Mucosa of descending colon (tissue), 3 donors: ENCODE measurements at regions not wholly inside any gene's neighbourhood (a gene's known extent, or its start where the extent isn't known, plus 50 kb on each side); places are given as distances from the start of the nearest gene placed in this dataset.

Experiments
- ATAC-seq: fragments of 200-7000 bp; cut with Tn5 transposase; one replicate; pipeline ENCODE4 v1.9.1; 2020; ENCODE audit warnings: mild to moderate bottlenecking, moderate library complexity
- DNase-seq, 3 donors: peaks; one replicate each; pipeline ENCODE4 v3.0.0-alpha.2; 2020
- H3K36me3 ChIP-seq: fragments of 200-600 bp; one replicate; pipeline ENCODE4 v1.8.0; 2021; ENCODE audit warnings: low read depth, mild to moderate bottlenecking
- H3K4me1 ChIP-seq: fragments of 200-600 bp; one replicate; pipeline ENCODE4 v1.8.0; 2021; ENCODE audit warnings: low read depth, mild to moderate bottlenecking
- H3K4me3 ChIP-seq: fragments of 200-600 bp; one replicate; pipeline ENCODE4 v1.8.0; 2021; ENCODE audit warnings: mild to moderate bottlenecking
- H3K9me3 ChIP-seq: fragments of 200-600 bp; one replicate; pipeline ENCODE4 v1.8.0; 2021; ENCODE audit warnings: mild to moderate bottlenecking
- intact Hi-C, 2 donors: fragments of 100-400 bp; cut with DNase I in 1 of 2; cut with micrococcal nuclease in 1 of 2; formaldehyde crosslinking; loops; one replicate each; pipeline versions ENCODE4 v1.11.0 to v1.11.1; 2022; cut with DNase I, micrococcal nuclease
- TF ChIP-seq, protein P1 (sequence below): fragments of 200-600 bp; IDR thresholded peaks from one replicate; pipeline ENCODE4 v1.8.0; 2022; ENCODE audit warnings: antibody characterized with exemption, mild to moderate bottlenecking
- donor health status: DM: no; HTN: no; CAD: no; lungs with moderate emphysema.
- donor health status: DM: no; HTN: no; CAD: no.
- donor health status: DM: no; HTN: yes; CAD: no.

DNA sequence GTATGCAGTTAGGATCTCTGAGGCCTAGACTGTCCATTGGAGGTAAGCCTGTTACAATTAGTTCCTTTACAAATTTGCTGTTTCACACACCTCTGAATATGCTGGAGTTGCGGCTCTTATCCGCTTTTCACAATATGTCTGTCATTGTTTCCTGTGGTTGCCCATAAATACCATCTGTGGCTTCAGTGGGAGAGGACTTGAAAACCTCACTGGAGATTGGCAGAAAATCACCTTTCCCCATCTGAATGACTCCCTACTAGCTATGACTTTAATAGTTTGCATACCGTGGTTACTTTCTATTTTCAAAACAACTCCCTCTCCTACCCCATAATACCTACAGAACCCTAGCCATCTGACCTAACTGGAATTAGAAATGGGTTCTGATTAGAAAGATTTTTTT is 454.3 kb downstream of the PCDH17 start:
- no peak for DNase-seq
- H3K9me3 ChIP-seq = peaks cover 20% of the 10 kb centered on the region
- H3K4me1 ChIP-seq = no peaks in the 10 kb centered on the region
- ATAC-seq = no peak
- no peaks in the 10 kb centered on the region for H3K36me3 ChIP-seq
- no peak overlapping the region for H3K4me3 ChIP-seq
- intact Hi-C loops = no loop called here
- TF ChIP-seq, protein P1, sequence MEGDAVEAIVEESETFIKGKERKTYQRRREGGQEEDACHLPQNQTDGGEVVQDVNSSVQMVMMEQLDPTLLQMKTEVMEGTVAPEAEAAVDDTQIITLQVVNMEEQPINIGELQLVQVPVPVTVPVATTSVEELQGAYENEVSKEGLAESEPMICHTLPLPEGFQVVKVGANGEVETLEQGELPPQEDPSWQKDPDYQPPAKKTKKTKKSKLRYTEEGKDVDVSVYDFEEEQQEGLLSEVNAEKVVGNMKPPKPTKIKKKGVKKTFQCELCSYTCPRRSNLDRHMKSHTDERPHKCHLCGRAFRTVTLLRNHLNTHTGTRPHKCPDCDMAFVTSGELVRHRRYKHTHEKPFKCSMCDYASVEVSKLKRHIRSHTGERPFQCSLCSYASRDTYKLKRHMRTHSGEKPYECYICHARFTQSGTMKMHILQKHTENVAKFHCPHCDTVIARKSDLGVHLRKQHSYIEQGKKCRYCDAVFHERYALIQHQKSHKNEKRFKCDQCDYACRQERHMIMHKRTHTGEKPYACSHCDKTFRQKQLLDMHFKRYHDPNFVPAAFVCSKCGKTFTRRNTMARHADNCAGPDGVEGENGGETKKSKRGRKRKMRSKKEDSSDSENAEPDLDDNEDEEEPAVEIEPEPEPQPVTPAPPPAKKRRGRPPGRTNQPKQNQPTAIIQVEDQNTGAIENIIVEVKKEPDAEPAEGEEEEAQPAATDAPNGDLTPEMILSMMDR = no peak

DNA sequence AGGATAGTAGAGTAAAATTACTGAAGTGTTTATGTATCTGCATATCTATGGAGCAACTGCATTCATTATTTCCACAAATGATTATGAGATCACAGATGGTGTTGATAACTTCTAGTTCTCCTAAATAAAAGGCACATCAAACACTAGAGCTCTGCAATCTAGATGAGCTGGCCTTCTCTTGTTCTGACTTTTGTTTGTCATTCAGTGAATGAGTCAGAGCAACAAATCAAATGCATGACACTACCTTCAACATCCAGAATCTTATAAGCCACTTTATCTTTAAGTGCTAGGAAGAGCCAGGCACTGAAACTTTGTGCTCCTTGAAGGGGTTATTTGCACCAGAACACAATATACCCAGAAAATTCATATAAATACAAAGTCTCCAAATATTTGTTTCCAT is 456.0 kb downstream of the PCDH17 start:
- TF ChIP-seq, protein P1 = no peak
- Histone ChIP-seq H3K9me3 (peaks cover 20% of the 10 kb centered on the region), H3K36me3 (no peaks in the 10 kb centered on the region), H3K4me3 (no peak overlapping the region), H3K4me1 (no peaks in the 10 kb centered on the region)
- DNase-seq (no peak), ATAC-seq (no peak)
- intact Hi-C loops = no loop called here

DNA sequence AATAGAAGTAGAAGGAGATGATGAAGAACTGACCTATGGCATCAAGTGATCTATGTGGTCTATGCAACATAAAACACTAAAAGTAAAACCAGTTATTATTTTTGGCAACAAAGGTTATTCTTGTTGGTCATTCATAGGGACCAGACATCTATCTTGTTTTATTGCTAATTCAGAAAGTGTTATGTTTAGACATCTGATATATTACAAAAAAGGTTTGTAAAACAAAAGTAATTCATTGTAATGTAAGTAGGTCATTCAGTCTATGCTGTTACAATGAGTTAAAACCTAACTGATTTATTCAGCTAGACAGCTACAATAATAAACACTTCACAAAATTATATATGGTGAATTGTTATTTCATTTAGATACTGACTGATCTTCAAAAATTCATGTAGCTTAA is 461.9 kb downstream of the PCDH17 start:
- ATAC-seq = no peak
- no peaks in the 10 kb centered on the region for H3K4me1 ChIP-seq
- no peak for DNase-seq
- no peaks in the 10 kb centered on the region for H3K36me3 ChIP-seq
- peaks cover 29% of the 10 kb centered on the region for H3K9me3 ChIP-seq
- TF ChIP-seq, protein P1 = no peak
- intact Hi-C loops = no loop called here
- no peak overlapping the region for H3K4me3 ChIP-seq

DNA sequence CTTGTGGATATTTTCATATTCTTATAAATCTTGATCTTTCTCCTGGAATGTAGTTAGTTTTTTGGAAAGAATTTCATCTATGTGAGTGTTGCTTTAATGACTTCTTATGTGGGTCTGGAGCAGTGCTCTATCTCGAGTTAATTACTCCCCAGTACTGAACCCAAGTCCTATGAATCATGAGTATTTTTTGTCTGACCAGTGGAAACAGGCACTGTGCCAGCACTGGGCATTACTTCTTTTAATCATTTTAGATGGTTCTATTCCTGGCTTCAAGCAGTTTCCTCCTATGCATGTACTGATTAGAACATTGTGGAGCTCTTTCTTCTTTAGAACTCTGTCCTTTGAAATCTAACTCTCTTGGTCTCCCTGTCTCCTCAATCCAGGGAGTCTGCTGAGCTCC is 466.3 kb downstream of the PCDH17 start:
- Histone ChIP-seq H3K9me3 (peaks cover 24% of the 10 kb centered on the region), H3K4me1 (no peaks in the 10 kb centered on the region), H3K36me3 (no peaks in the 10 kb centered on the region), H3K4me3 (no peak overlapping the region)
- ATAC-seq (no peak), DNase-seq (no peak)
- intact Hi-C loops = no loop called here
- TF ChIP-seq, protein P1 = no peak

DNA sequence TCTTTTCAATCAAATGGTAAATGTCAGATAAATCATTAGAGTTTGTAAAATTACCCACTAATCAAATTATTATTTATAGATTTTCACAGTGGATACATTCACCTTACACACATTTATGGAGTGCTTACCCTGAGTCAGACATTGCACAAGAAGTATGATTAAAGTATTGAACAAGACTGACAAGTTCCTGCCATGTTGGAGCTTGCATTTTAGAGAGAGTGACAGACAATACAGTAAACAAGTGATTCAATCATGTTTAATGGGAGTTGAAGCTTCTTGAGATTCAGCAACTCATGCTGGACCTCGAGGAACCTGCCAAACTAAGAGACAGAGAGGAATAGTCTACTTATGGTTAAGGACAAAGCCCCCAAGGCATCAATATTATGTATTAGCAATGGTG is 487.8 kb downstream of the PCDH17 start:
- no peaks in the 10 kb centered on the region for H3K36me3 ChIP-seq
- ATAC-seq (no peak), DNase-seq (no peak)
- H3K9me3 ChIP-seq = peaks cover 38% of the 10 kb centered on the region
- no peak overlapping the region for H3K4me3 ChIP-seq
- intact Hi-C loops = no loop called here
- TF ChIP-seq, protein P1 = no peak
- H3K4me1 ChIP-seq = no peaks in the 10 kb centered on the region

DNA sequence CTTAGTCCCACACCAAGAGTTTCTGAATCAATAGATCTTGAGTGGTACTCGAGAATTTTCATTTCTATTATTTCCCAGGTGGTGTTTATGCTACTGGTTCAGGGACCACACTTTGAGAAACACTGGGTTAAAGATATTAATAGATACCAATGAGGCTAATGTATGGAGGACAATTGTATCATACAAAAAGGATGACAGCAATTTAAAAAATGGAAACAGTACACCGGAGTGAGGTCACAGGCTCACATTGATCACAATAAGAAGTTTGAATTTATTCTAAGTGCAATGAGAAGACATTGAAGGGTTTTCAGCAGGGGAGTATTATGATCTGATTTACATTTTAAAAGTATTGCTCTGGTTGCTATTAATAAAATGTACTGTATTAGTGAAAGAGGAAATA is 488.3 kb downstream of the PCDH17 start:
- Histone ChIP-seq H3K4me3 (no peak overlapping the region), H3K4me1 (no peaks in the 10 kb centered on the region), H3K36me3 (no peaks in the 10 kb centered on the region), H3K9me3 (peaks cover 35% of the 10 kb centered on the region)
- DNase-seq = no peak
- intact Hi-C loops = no loop called here
- TF ChIP-seq, protein P1 = no peak
- no peak for ATAC-seq
